ENCODE measurements at regions not wholly inside any gene's neighbourhood (a gene's known extent, or its start where the extent isn't known, plus 50 kb on each side); places are given as distances from the start of the nearest gene placed in this dataset.

- no peak overlapping the region for H2AFZ ChIP-seq
Measured at GRCh38 chr15:37206690-37207089, 106.3 kb upstream of the MEIS2 start.

More at GRCh38 chr15:37206690-37207089, 106.3 kb upstream of the MEIS2 start:
- H3K27ac Mint-ChIP-seq: no peak overlapping the region
- no peaks in the 10 kb centered on the region for H3K9me3 Mint-ChIP-seq
- H3K4me3 Mint-ChIP-seq: no peak overlapping the region
- H3K4me2 ChIP-seq: no peak overlapping the region
- H3K4me1 Mint-ChIP-seq: no peaks in the 10 kb centered on the region
- H3K4me1 ChIP-seq (ENCODE audit: insufficient read depth): no peaks in the 10 kb centered on the region
- no peaks in the 10 kb centered on the region for H3K27me3 Mint-ChIP-seq (ENCODE audit: insufficient read depth, low read depth, poor library complexity)
- no peaks in the 10 kb centered on the region for H3K9me2 ChIP-seq (ENCODE audit: insufficient read depth)
- H3K79me2 ChIP-seq (replicated peaks; ENCODE audit: insufficient read depth): no peaks in the 10 kb centered on the region
- H3K27me3 ChIP-seq (ENCODE audit: insufficient read depth): no peaks in the 10 kb centered on the region
- H3K36me3 ChIP-seq (ENCODE audit: insufficient read depth): no peaks in the 10 kb centered on the region
- ATAC-seq: no peak
- no peak for TF ChIP-seq ZNF114 (CRISPR knock-in tag; IDR thresholded peaks at IDR 0.05)
- TF ChIP-seq CTCF (conservative IDR thresholded peaks at IDR 0.05; ENCODE audit: low read depth in 2 of 2): no peak
- no peak for TF ChIP-seq EZH2phosphoT487 (IDR thresholded peaks at IDR 0.05; ENCODE audit: unreplicated experiment)
- TF ChIP-seq ETS1 (IDR thresholded peaks at IDR 0.05): no peak
- TF ChIP-seq ZNF462 (CRISPR knock-in tag; IDR thresholded peaks at IDR 0.05): no peak
- no peak for TF ChIP-seq NANOG (IDR thresholded peaks at IDR 0.05; ENCODE audit: borderline replicate concordance)
- TF ChIP-seq REST (IDR thresholded peaks at IDR 0.05; ENCODE audit: unreplicated experiment): no peak
- TF ChIP-seq JUNB (IDR thresholded peaks at IDR 0.05; ENCODE audit: unreplicated experiment): no peak
- TF ChIP-seq POLR2AphosphoS5 (IDR thresholded peaks at IDR 0.05; ENCODE audit: low read depth): no peak
- TF ChIP-seq CREB1 (CRISPR knock-in tag; IDR thresholded peaks at IDR 0.05; ENCODE audit: low read depth): no peak
- no peak for TF ChIP-seq STAT1 (IDR thresholded peaks at IDR 0.05; ENCODE audit: unreplicated experiment)
- H3K27ac ChIP-seq (ENCODE audit: low read depth): no peak overlapping the region
- H4K20me1 ChIP-seq (replicated peaks; ENCODE audit: insufficient read depth): no peaks in the 10 kb centered on the region
- H3K36me3 Mint-ChIP-seq (ENCODE audit: low read depth): no peaks in the 10 kb centered on the region
- no peak for DNase-seq (ENCODE audit: low spot score)
- no peaks in the 10 kb centered on the region for H3F3A ChIP-seq (replicated peaks; ENCODE audit: low read depth)
- H3K4me3 ChIP-seq: no peak overlapping the region

Measured in GM23338 (cell line).